Adrenal gland (tissue), 9 donors: ENCODE measurements at regions not wholly inside any gene's neighbourhood (a gene's known extent, or its start where the extent isn't known, plus 50 kb on each side); places are given as distances from the start of the nearest gene placed in this dataset.

ENCODE experiments used
- DNase-seq, 7 donors: peaks; one replicate each; pipeline ENCODE4 v3.0.0-alpha.2; 2019 to 2020
- H3K27ac ChIP-seq, 5 donors: fragments of 200-600 bp; sonication (generic) in 4 of 5; 1 replicate in 3 of 5; 2 replicates in 2 of 5; pipeline versions ENCODE4 v1.5.1 to v1.8.0; 2016 to 2020; ENCODE audit warnings: mild to moderate bottlenecking in 1 of 5
- H3K27me3 ChIP-seq: fragments of 200-600 bp; 2 replicates; pipeline ENCODE4 v1.8.0; 2021
- H3K36me3 ChIP-seq, 2 donors: fragments of 200-600 bp; replicated peaks in 1 of 2; 1 replicate in 1 of 2; 2 replicates in 1 of 2; pipeline versions ENCODE4 v1.5.1 to v1.8.0; 2018 to 2022
- H3K4me1 ChIP-seq, 2 donors: fragments of 200-600 bp; replicated peaks in 1 of 2; 1 replicate in 1 of 2; 2 replicates in 1 of 2; pipeline versions ENCODE4 v1.5.1 to v1.8.0; 2018 to 2021
- H3K4me3 ChIP-seq, 4 donors: fragments of 200-600 bp; sonication (generic) in 3 of 4; one replicate each; pipeline ENCODE4 v1.5.1; 2016 to 2018
- H3K9me3 ChIP-seq, 3 donors: fragments of 200-600 bp; sonication (generic) in 1 of 3; replicated peaks in 1 of 3; 1 replicate in 2 of 3; 2 replicates in 1 of 3; pipeline versions ENCODE4 v1.5.1 to v1.8.0; 2016 to 2021
- POLR2A ChIP-seq, 2 donors: fragments of 450-650 bp; IDR thresholded peaks; one replicate each; pipeline ENCODE4 v1.6.1; 2017; ENCODE audit warnings: antibody characterized with exemption in 2 of 2, mild to moderate bottlenecking in 2 of 2, moderate library complexity in 1 of 2
- WGBS, 4 donors: extraction: QIAGEN DNeasy Blood & Tissue Kit in 2 of 4; methylation state at CpG; one replicate each; pipeline versions ENCODE4 v1.1.5 to v1.1.7; 2013 to 2017; 5-methylcytosine and 5-hydroxymethylcytosine counted together
- intact Hi-C, 2 donors: fragments of 100-400 bp; cut with DNase I; formaldehyde crosslinking; loops; one replicate each; pipeline versions ENCODE4 v1.14.1 to v1.15.0; 2022 to 2023
- TF ChIP-seq, protein P1 (sequence below), 6 experiments: fragments of 450-650 bp in 4 of 6; fragments of 200-600 bp in 2 of 6; sonication (generic) in 1 of 6; IDR thresholded peaks; 1 replicate in 5 of 6; 2 replicates in 1 of 6; pipeline versions ENCODE4 v1.5.1 to v1.8.0; 2016 to 2021; ENCODE audit warnings: antibody characterized with exemption in 6 of 6, mild to moderate bottlenecking in 2 of 6, moderate library complexity in 1 of 6
- donor health status: healthy with polysubstance abuse.
- donor health status: Bipolar disorder and iron deficiency.
- donor health status: DM: yes; HTN: yes; CAD: no.
- donor health status: DM: no; HTN: no; CAD: no.
- donor health status: DM: no; HTN: no; CAD: no.

DNA sequence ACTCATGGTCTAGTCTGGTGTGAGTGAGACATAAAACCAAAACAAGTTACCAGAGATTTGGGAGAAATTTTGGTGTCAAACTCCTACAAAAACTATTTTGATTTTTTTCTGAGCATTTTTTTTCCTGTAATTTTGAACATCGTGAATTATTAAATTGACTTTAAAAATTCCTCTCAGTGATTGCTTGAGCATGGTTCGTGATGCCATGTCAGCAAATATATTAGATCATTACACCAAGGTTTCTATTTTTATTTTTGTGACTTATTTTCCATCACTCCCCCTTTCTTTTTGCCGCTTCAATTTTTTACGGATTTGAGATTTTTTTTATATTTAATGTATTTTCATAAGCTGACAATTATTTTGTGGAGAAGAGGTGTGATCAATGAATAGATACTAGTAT, 613.9 kb upstream of the LRATD1 start:
- Histone ChIP-seq H3K4me1 (no peaks in the 10 kb centered on the region), H3K4me3 (no peak overlapping the region), H3K36me3 (no peaks in the 10 kb centered on the region), H3K27me3 (no peaks in the 10 kb centered on the region), H3K9me3 (no peaks in the 10 kb centered on the region), H3K27ac (no peak overlapping the region)
- 84 to 87% (median 85%) methylated on average over 4 of the region's 4 CpGs for WGBS, 4 donors
- no peak for DNase-seq
- TF ChIP-seq POLR2A (IDR thresholded peaks at IDR 0.05), result no peak
- TF ChIP-seq, protein P1, sequence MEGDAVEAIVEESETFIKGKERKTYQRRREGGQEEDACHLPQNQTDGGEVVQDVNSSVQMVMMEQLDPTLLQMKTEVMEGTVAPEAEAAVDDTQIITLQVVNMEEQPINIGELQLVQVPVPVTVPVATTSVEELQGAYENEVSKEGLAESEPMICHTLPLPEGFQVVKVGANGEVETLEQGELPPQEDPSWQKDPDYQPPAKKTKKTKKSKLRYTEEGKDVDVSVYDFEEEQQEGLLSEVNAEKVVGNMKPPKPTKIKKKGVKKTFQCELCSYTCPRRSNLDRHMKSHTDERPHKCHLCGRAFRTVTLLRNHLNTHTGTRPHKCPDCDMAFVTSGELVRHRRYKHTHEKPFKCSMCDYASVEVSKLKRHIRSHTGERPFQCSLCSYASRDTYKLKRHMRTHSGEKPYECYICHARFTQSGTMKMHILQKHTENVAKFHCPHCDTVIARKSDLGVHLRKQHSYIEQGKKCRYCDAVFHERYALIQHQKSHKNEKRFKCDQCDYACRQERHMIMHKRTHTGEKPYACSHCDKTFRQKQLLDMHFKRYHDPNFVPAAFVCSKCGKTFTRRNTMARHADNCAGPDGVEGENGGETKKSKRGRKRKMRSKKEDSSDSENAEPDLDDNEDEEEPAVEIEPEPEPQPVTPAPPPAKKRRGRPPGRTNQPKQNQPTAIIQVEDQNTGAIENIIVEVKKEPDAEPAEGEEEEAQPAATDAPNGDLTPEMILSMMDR (IDR thresholded peaks at IDR 0.05), result no peak
- intact Hi-C loops, result no loop called here

- no peaks in the 10 kb centered on the region for H3K36me3 ChIP-seq
- 81 to 91% (median 86%) methylated on average over 6 of the region's 6 CpGs for WGBS, 4 donors
- DNase-seq, result no peak
- TF ChIP-seq POLR2A (IDR thresholded peaks at IDR 0.05), result no peak
- TF ChIP-seq, protein P1 (IDR thresholded peaks at IDR 0.05), result no peak
- intact Hi-C loops, result no loop called here
- H3K4me3 ChIP-seq, result no peak overlapping the region
- H3K4me1 ChIP-seq, result no peaks in the 10 kb centered on the region
- H3K9me3 ChIP-seq, result no peaks in the 10 kb centered on the region
- no peak overlapping the region for H3K27ac ChIP-seq
- H3K27me3 ChIP-seq, result no peaks in the 10 kb centered on the region
Observed at GRCh38 chr2:14023558-14023957, 609.0 kb upstream of the LRATD1 start.

GRCh38 chr2:14039134-14039533, 593.4 kb upstream of the LRATD1 start:
- no peak for DNase-seq
- intact Hi-C loops, result no loop called here
- TF ChIP-seq, protein P1 (IDR thresholded peaks at IDR 0.05), result no peak
- no peak for TF ChIP-seq POLR2A (IDR thresholded peaks at IDR 0.05)
- no peak overlapping the region for H3K4me3 ChIP-seq
- no peaks in the 10 kb centered on the region for H3K9me3 ChIP-seq
- H3K36me3 ChIP-seq, result no peaks in the 10 kb centered on the region
- 36 to 49% (median 41%) methylated on average over 2 of the region's 2 CpGs for WGBS, 4 donors
- no peaks in the 10 kb centered on the region for H3K27me3 ChIP-seq
- no peak overlapping the region for H3K27ac ChIP-seq
- H3K4me1 ChIP-seq, result no peaks in the 10 kb centered on the region

DNA sequence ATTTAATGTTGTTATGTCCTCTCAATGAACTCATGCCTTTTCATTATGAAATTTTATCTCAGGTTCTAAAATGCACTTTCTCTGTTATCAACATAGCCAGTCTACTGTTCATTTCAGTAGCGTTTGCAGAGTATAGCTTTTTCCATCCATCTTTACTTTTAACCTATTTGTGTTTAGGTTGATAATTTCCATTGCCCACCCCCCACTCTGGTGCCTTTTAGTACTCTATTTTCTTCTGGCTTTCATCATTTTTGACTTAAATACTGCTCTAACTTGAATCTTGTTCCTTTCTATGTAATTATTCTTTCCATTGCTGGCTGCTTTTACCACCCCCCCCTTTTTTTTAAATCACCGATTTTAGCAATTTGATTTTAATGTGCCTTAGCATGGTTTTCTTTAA, 585.0 kb upstream of the LRATD1 start:
- WGBS, 4 donors, result 77 to 91% (median 81%) methylated on average over 2 of the region's 2 CpGs
- Histone ChIP-seq H3K9me3 (no peaks in the 10 kb centered on the region), H3K27me3 (no peaks in the 10 kb centered on the region), H3K4me1 (no peaks in the 10 kb centered on the region), H3K27ac (no peak overlapping the region), H3K4me3 (no peak overlapping the region), H3K36me3 (no peaks in the 10 kb centered on the region)
- intact Hi-C loops, result no loop called here
- no peak for TF ChIP-seq POLR2A (IDR thresholded peaks at IDR 0.05)
- TF ChIP-seq, protein P1 (IDR thresholded peaks at IDR 0.05), result no peak
- no peak for DNase-seq
